ENCODE measurements at regions not wholly inside any gene's neighbourhood (a gene's known extent, or its start where the extent isn't known, plus 50 kb on each side); places are given as distances from the start of the nearest gene placed in this dataset.

GRCh38 chr10:10854725-10855124, 162.9 kb upstream of the CELF2 start:
- H3K9me3 ChIP-seq: no peaks in the 10 kb centered on the region
- no peak for DNase-seq (ENCODE audit: extremely low spot score in 2 of 2)
- no peak overlapping the region for H3K4me3 ChIP-seq
- intact Hi-C loops (cut with DNase I): loop anchor here (5.0 kb wide), 1 partner anchor 968 kb away; the partner anchor contains the start of gene PROSER2
- TF ChIP-seq CTCF (IDR thresholded peaks at IDR 0.05): no peak
- TF ChIP-seq POLR2AphosphoS5 (IDR thresholded peaks at IDR 0.05; ENCODE audit: insufficient read depth in 1 of 2, low read depth in 1 of 2): no peak
- no peak for TF ChIP-seq POLR2A (IDR thresholded peaks at IDR 0.05)
- H3K27me3 ChIP-seq: no peaks in the 10 kb centered on the region
- H3K4me1 ChIP-seq: no peaks in the 10 kb centered on the region
- H3K36me3 ChIP-seq: no peaks in the 10 kb centered on the region
- H3K27ac ChIP-seq: no peak overlapping the region

- Histone ChIP-seq H3K9me3 (no peaks in the 10 kb centered on the region), H3K36me3 (no peaks in the 10 kb centered on the region), H3K4me3 (no peak overlapping the region), H3K27me3 (no peaks in the 10 kb centered on the region), H3K4me1 (no peaks in the 10 kb centered on the region), H3K27ac (no peak overlapping the region)
- intact Hi-C loops (cut with DNase I): no loop called here
- TF ChIP-seq POLR2A (IDR thresholded peaks at IDR 0.05): no peak
- TF ChIP-seq CTCF (IDR thresholded peaks at IDR 0.05): no peak
- no peak for TF ChIP-seq POLR2AphosphoS5 (IDR thresholded peaks at IDR 0.05; ENCODE audit: insufficient read depth in 1 of 2, low read depth in 1 of 2)
- no peak for DNase-seq (ENCODE audit: extremely low spot score in 2 of 2)
These were observed 162.5 kb upstream of the CELF2 start for GRCh38 chr10:10855151-10855581.

- no peak overlapping the region for H3K4me3 ChIP-seq
- TF ChIP-seq POLR2AphosphoS5 (IDR thresholded peaks at IDR 0.05; ENCODE audit: insufficient read depth in 1 of 2, low read depth in 1 of 2) (no peak), POLR2A (IDR thresholded peaks at IDR 0.05) (no peak), CTCF (IDR thresholded peaks at IDR 0.05) (no peak)
- no peaks in the 10 kb centered on the region for H3K27me3 ChIP-seq
- intact Hi-C loops (cut with DNase I): no loop called here
- no peaks in the 10 kb centered on the region for H3K9me3 ChIP-seq
- H3K4me1 ChIP-seq: peaks cover 2% of the 10 kb centered on the region
- no peak overlapping the region for H3K27ac ChIP-seq
- no peaks in the 10 kb centered on the region for H3K36me3 ChIP-seq
- no peak for DNase-seq (ENCODE audit: extremely low spot score in 2 of 2)
These were observed 157.2 kb upstream of the CELF2 start for GRCh38 chr10:10860455-10860976.

- no peak for DNase-seq (ENCODE audit: extremely low spot score in 2 of 2)
- no peak overlapping the region for H3K27ac ChIP-seq
- no peaks in the 10 kb centered on the region for H3K36me3 ChIP-seq
- no peak for TF ChIP-seq POLR2A (IDR thresholded peaks at IDR 0.05)
- TF ChIP-seq POLR2AphosphoS5 (IDR thresholded peaks at IDR 0.05; ENCODE audit: insufficient read depth in 1 of 2, low read depth in 1 of 2): no peak
- no peak for TF ChIP-seq CTCF (IDR thresholded peaks at IDR 0.05)
- H3K9me3 ChIP-seq: no peaks in the 10 kb centered on the region
- peaks cover 12% of the 10 kb centered on the region for H3K4me1 ChIP-seq
- intact Hi-C loops (cut with DNase I): no loop called here
- no peaks in the 10 kb centered on the region for H3K27me3 ChIP-seq
- H3K4me3 ChIP-seq: no peak overlapping the region
These were observed 152.4 kb upstream of the CELF2 start for GRCh38 chr10:10865303-10865702.

GRCh38 chr10:10865913-10866312, 151.8 kb upstream of the CELF2 start:
- no peaks in the 10 kb centered on the region for H3K27me3 ChIP-seq
- peaks cover 12% of the 10 kb centered on the region for H3K4me1 ChIP-seq
- TF ChIP-seq POLR2A (IDR thresholded peaks at IDR 0.05): no peak
- no peak for TF ChIP-seq CTCF (IDR thresholded peaks at IDR 0.05)
- TF ChIP-seq POLR2AphosphoS5 (IDR thresholded peaks at IDR 0.05; ENCODE audit: insufficient read depth in 1 of 2, low read depth in 1 of 2): no peak
- H3K36me3 ChIP-seq: no peaks in the 10 kb centered on the region
- no peaks in the 10 kb centered on the region for H3K9me3 ChIP-seq
- intact Hi-C loops (cut with DNase I): no loop called here
- no peak overlapping the region for H3K4me3 ChIP-seq
- H3K27ac ChIP-seq: no peak overlapping the region
- no peak for DNase-seq (ENCODE audit: extremely low spot score in 2 of 2)
